ENCODE measurements at regions not wholly inside any gene's neighbourhood (a gene's known extent, or its start where the extent isn't known, plus 50 kb on each side); places are given as distances from the start of the nearest gene placed in this dataset.

DNA sequence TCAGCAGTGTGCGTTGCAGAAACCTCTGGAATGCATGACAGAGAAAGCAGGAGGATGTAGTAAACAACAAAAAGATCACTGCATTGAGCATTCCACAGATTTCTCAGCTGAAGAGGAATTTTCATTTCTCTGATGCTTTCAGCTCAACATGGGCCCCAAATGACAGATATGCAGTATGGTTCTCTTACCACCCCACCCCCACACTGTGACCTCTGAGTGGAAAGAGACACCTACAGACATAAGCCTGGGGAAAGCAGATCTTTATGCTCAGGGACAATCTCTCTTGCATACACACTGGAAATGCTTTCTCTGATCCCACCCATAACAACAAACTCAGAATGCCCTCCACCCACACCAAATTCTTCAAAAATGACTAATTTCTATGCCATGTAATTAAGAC, 983.7 kb upstream of the LCORL start:
- intact Hi-C loops (cut with micrococcal nuclease; ENCODE audit: unreplicated experiment) (no loop called here), in situ Hi-C loops (cut with MboI) (no loop called here)
- WGBS (ENCODE audit: insufficient coverage, insufficient replicate concordance, low lambda C conversion rate, missing lambda C conversion rate), result 0% methylated on average over 1 of the region's 1 CpG
- Histone ChIP-seq H3K9ac (ENCODE audit: control insufficient read depth, insufficient read depth, low read length) (no peak overlapping the region), H2AFZ (ENCODE audit: control insufficient read depth, low read depth, low read length) (no peak overlapping the region), H3K4me3 (no peak overlapping the region), H4K20me1 (ENCODE audit: control insufficient read depth, insufficient read depth) (no peaks in the 10 kb centered on the region), H3K4me2 (ENCODE audit: control insufficient read depth, insufficient read depth) (no peak overlapping the region), H3K27ac (ENCODE audit: control insufficient read depth, insufficient read depth) (no peak overlapping the region), H3K36me3 (ENCODE audit: control insufficient read depth in 2 of 2, insufficient read depth in 2 of 2, low read length in 1 of 2) (no peaks in the 10 kb centered on the region), H3K9me3 (replicated peaks; ENCODE audit: control insufficient read depth, insufficient read depth, low read length) (no peaks in the 10 kb centered on the region), H3K79me2 (ENCODE audit: control insufficient read depth, insufficient read depth, low read length) (no peaks in the 10 kb centered on the region), H3K27me3 (replicated peaks in 1 of 2; ENCODE audit: control insufficient read depth in 2 of 2, insufficient read depth in 2 of 2, low read length in 1 of 2) (no peaks in the 10 kb centered on the region), H3K4me1 (ENCODE audit: control insufficient read depth, insufficient read depth, low read length) (no peaks in the 10 kb centered on the region)
- FAIRE-seq, result no peak
- RAD21 ChIA-PET (ENCODE audit: unreplicated experiment), result no interaction called here
- no peak for ATAC-seq
- CTCF ChIA-PET, result no interaction called here
- no TSS peak for BruUV-seq (replicated peaks)
- SMC1A ChIA-PET (ENCODE audit: uncharacterized antibody, unreplicated experiment), result no interaction called here
- DNase-seq (ENCODE audit: low read depth, low spot score), result no peak
- no peak for TF ChIP-seq IKZF1 (conservative IDR thresholded peaks at IDR 0.05)
- TF ChIP-seq ZNF622 (IDR thresholded peaks at IDR 0.05), result no peak
- POLR2A ChIA-PET, result no interaction called here

DNA sequence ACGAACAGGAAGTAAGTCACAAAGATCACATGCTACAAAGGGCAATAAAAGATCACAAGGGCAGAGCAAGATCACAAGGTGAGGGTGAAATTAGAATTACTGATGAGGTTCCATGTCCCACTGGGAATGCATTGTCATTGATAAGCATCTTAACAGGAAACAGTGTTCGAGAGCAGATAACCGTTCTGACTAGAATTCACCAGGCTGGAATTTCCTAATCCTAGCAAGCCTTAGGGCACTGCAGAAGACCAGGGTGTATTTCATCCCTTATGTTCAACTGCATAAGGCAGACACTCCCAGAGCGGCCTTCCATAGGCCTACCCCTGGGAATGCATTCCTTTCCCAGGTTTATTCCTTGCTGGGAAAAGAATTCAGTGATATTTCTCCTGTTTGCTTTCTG, 980.6 kb upstream of the LCORL start:
- ChIA-PET CTCF (no interaction called here), POLR2A (no interaction called here), SMC1A (ENCODE audit: uncharacterized antibody, unreplicated experiment) (no interaction called here), RAD21 (ENCODE audit: unreplicated experiment) (no interaction called here)
- no TSS peak for BruUV-seq (replicated peaks)
- Histone ChIP-seq H3K4me2 (ENCODE audit: control insufficient read depth, insufficient read depth) (no peak overlapping the region), H3K9me3 (replicated peaks; ENCODE audit: control insufficient read depth, insufficient read depth, low read length) (no peaks in the 10 kb centered on the region), H3K36me3 (ENCODE audit: control insufficient read depth in 2 of 2, insufficient read depth in 2 of 2, low read length in 1 of 2) (no peaks in the 10 kb centered on the region), H3K4me1 (ENCODE audit: control insufficient read depth, insufficient read depth, low read length) (no peaks in the 10 kb centered on the region), H3K27ac (ENCODE audit: control insufficient read depth, insufficient read depth) (no peak overlapping the region), H4K20me1 (ENCODE audit: control insufficient read depth, insufficient read depth) (no peaks in the 10 kb centered on the region), H3K9ac (ENCODE audit: control insufficient read depth, insufficient read depth, low read length) (no peak overlapping the region), H3K79me2 (ENCODE audit: control insufficient read depth, insufficient read depth, low read length) (no peaks in the 10 kb centered on the region), H3K4me3 (no peak overlapping the region), H2AFZ (ENCODE audit: control insufficient read depth, low read depth, low read length) (no peak overlapping the region), H3K27me3 (replicated peaks in 1 of 2; ENCODE audit: control insufficient read depth in 2 of 2, insufficient read depth in 2 of 2, low read length in 1 of 2) (no peaks in the 10 kb centered on the region)
- 8% methylated on average over 4 of the region's 4 CpGs for WGBS (ENCODE audit: insufficient coverage, insufficient replicate concordance, low lambda C conversion rate, missing lambda C conversion rate)
- in situ Hi-C loops (cut with MboI), result no loop called here
- DNase-seq (ENCODE audit: low read depth, low spot score) (no peak), ATAC-seq (no peak), FAIRE-seq (no peak)
- intact Hi-C loops (cut with micrococcal nuclease; ENCODE audit: unreplicated experiment), result no loop called here
- no peak for TF ChIP-seq ESRRA (IDR thresholded peaks at IDR 0.05; ENCODE audit: low read length)
- no peak for TF ChIP-seq NR2F1 (conservative IDR thresholded peaks at IDR 0.05)
- TF ChIP-seq SMC3 (IDR thresholded peaks at IDR 0.05; ENCODE audit: borderline replicate concordance, low read length), result no peak
- TF ChIP-seq, protein P1, sequence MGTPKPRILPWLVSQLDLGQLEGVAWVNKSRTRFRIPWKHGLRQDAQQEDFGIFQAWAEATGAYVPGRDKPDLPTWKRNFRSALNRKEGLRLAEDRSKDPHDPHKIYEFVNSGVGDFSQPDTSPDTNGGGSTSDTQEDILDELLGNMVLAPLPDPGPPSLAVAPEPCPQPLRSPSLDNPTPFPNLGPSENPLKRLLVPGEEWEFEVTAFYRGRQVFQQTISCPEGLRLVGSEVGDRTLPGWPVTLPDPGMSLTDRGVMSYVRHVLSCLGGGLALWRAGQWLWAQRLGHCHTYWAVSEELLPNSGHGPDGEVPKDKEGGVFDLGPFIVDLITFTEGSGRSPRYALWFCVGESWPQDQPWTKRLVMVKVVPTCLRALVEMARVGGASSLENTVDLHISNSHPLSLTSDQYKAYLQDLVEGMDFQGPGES (IDR thresholded peaks at IDR 0.05), result no peak
- no peak for TF ChIP-seq PML (IDR thresholded peaks at IDR 0.05; ENCODE audit: low read length)
- no peak for TF ChIP-seq IRF4 (IDR thresholded peaks at IDR 0.05; ENCODE audit: low read depth, low read length)
- TF ChIP-seq TAF1 (IDR thresholded peaks at IDR 0.05; ENCODE audit: borderline replicate concordance, low read depth, low read length), result no peak
- TF ChIP-seq FOS (IDR thresholded peaks at IDR 0.05; ENCODE audit: borderline replicate concordance, extremely low read depth, insufficient read length), result no peak
- TF ChIP-seq NFIC (IDR thresholded peaks at IDR 0.05; ENCODE audit: low read depth, low read length), result no peak
- TF ChIP-seq, protein P2, sequence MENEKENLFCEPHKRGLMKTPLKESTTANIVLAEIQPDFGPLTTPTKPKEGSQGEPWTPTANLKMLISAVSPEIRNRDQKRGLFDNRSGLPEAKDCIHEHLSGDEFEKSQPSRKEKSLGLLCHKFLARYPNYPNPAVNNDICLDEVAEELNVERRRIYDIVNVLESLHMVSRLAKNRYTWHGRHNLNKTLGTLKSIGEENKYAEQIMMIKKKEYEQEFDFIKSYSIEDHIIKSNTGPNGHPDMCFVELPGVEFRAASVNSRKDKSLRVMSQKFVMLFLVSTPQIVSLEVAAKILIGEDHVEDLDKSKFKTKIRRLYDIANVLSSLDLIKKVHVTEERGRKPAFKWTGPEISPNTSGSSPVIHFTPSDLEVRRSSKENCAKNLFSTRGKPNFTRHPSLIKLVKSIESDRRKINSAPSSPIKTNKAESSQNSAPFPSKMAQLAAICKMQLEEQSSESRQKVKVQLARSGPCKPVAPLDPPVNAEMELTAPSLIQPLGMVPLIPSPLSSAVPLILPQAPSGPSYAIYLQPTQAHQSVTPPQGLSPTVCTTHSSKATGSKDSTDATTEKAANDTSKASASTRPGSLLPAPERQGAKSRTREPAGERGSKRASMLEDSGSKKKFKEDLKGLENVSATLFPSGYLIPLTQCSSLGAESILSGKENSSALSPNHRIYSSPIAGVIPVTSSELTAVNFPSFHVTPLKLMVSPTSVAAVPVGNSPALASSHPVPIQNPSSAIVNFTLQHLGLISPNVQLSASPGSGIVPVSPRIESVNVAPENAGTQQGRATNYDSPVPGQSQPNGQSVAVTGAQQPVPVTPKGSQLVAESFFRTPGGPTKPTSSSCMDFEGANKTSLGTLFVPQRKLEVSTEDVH (IDR thresholded peaks at IDR 0.05; ENCODE audit: low read depth, partially characterized antibody), result no peak
- TF ChIP-seq SUPT20H (IDR thresholded peaks at IDR 0.05; ENCODE audit: borderline replicate concordance, control insufficient read depth, low read depth, low read length), result no peak
- TF ChIP-seq, protein P3, sequence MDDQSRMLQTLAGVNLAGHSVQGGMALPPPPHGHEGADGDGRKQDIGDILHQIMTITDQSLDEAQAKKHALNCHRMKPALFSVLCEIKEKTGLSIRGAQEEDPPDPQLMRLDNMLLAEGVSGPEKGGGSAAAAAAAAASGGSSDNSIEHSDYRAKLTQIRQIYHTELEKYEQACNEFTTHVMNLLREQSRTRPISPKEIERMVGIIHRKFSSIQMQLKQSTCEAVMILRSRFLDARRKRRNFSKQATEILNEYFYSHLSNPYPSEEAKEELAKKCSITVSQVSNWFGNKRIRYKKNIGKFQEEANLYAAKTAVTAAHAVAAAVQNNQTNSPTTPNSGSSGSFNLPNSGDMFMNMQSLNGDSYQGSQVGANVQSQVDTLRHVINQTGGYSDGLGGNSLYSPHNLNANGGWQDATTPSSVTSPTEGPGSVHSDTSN (IDR thresholded peaks at IDR 0.05; ENCODE audit: insufficient replicate concordance, low read depth, low read length), result no peak
- no peak for TF ChIP-seq SMAD1 (IDR thresholded peaks at IDR 0.05; ENCODE audit: low read depth, partially characterized antibody)

Measured in GM12878 (cell line).